Gastrocnemius medialis (tissue), 4 donors: ENCODE measurements at regions not wholly inside any gene's neighbourhood (a gene's known extent, or its start where the extent isn't known, plus 50 kb on each side); places are given as distances from the start of the nearest gene placed in this dataset.

Experiments used
- ATAC-seq, 2 donors: fragments of 150-250 bp; one replicate each; pipeline ENCODE4 v1.9.1; 2016
- DNase-seq, 2 donors: peaks; one replicate each; pipeline ENCODE4 v3.0.0-alpha.2; 2019
- H3K27ac ChIP-seq, 4 donors: fragments of 200-600 bp; sonication (generic); 1 replicate in 1 of 4; 2 replicates in 3 of 4; pipeline ENCODE4 v1.5.1; 2016 to 2018; ENCODE audit warnings: mild to moderate bottlenecking in 2 of 4, moderate library complexity in 1 of 4
- H3K27me3 ChIP-seq, 3 donors: fragments of 200-600 bp; sonication (generic) in 2 of 3; 1 replicate in 1 of 3; 2 replicates in 2 of 3; pipeline versions ENCODE4 v1.5.1 to v1.6.0; 2016 to 2019; ENCODE audit warnings: mild to moderate bottlenecking in 1 of 3, moderate library complexity in 1 of 3
- H3K36me3 ChIP-seq, 2 donors: fragments of 200-600 bp; sonication (generic) in 1 of 2; one replicate each; pipeline ENCODE4 v1.5.1; 2017 to 2018
- H3K4me1 ChIP-seq, 2 donors: fragments of 200-600 bp; sonication (generic) in 1 of 2; one replicate each; pipeline ENCODE4 v1.5.1; 2016 to 2017; ENCODE audit warnings: mild to moderate bottlenecking in 2 of 2
- H3K4me3 ChIP-seq, 4 donors: fragments of 200-600 bp; sonication (generic) in 3 of 4; 1 replicate in 1 of 4; 2 replicates in 3 of 4; pipeline ENCODE4 v1.5.1; 2016 to 2019; ENCODE audit warnings: mild to moderate bottlenecking in 2 of 4
- H3K9me3 ChIP-seq, 3 donors: fragments of 200-600 bp; sonication (generic) in 2 of 3; 1 replicate in 1 of 3; 2 replicates in 2 of 3; pipeline ENCODE4 v1.5.1; 2016 to 2019
- CTCF ChIP-seq, 5 experiments: fragments of 450-650 bp in 3 of 5; fragments of 200-600 bp in 2 of 5; sonication (generic) in 2 of 5; IDR thresholded peaks in 4 of 5; conservative IDR thresholded peaks in 1 of 5; 1 replicate in 4 of 5; 2 replicates in 1 of 5; pipeline ENCODE4 v1.5.1; 2016 to 2019; ENCODE audit warnings: antibody characterized with exemption in 5 of 5, mild to moderate bottlenecking in 3 of 5, moderate library complexity in 3 of 5
- POLR2A ChIP-seq, 2 donors: fragments of 450-650 bp; IDR thresholded peaks; one replicate each; pipeline ENCODE4 v1.6.1; 2017; ENCODE audit warnings: antibody characterized with exemption in 2 of 2, mild to moderate bottlenecking in 2 of 2, moderate library complexity in 2 of 2
- in situ Hi-C, 4 donors: fragments of 200-750 bp; cut with MboI; loops; one replicate each; pipeline versions ENCODE4 v1.15.0 to v1.8.0; 2017; ENCODE audit warnings: low sequenced_read_pairs in 4 of 4
- intact Hi-C: fragments of 100-400 bp; cut with DNase I; formaldehyde crosslinking; loops from one replicate; pipeline ENCODE4 v1.15.1; 2023; ENCODE audit warnings: low total_unique reads

GRCh38 chr13:24107955-24108614 lies 52.4 kb upstream of the SPATA13 start:
- DNase-seq (no peak), ATAC-seq (no peak)
- H3K4me1 ChIP-seq: no peaks in the 10 kb centered on the region
- H3K9me3 ChIP-seq: no peaks in the 10 kb centered on the region
- in situ Hi-C loops (no loop called here), intact Hi-C loops (no loop called here)
- no peaks in the 10 kb centered on the region for H3K36me3 ChIP-seq
- no peak overlapping the region for H3K27ac ChIP-seq
- H3K4me3 ChIP-seq: no peak overlapping the region
- TF ChIP-seq POLR2A (IDR thresholded peaks at IDR 0.05) (no peak), CTCF (IDR thresholded peaks at IDR 0.05 in 4 of 5, conservative IDR thresholded peaks at IDR 0.05 in 1 of 5) (no peak)
- H3K27me3 ChIP-seq: no peaks in the 10 kb centered on the region

- DNase-seq: no peak
- intact Hi-C loops (no loop called here), in situ Hi-C loops (no loop called here)
- Histone ChIP-seq H3K27me3 (no peaks in the 10 kb centered on the region), H3K4me3 (no peak overlapping the region), H3K4me1 (no peaks in the 10 kb centered on the region), H3K9me3 (no peaks in the 10 kb centered on the region), H3K27ac (no peak overlapping the region), H3K36me3 (no peaks in the 10 kb centered on the region)
- no peak for TF ChIP-seq CTCF (IDR thresholded peaks at IDR 0.05 in 4 of 5, conservative IDR thresholded peaks at IDR 0.05 in 1 of 5)
- no peak for TF ChIP-seq POLR2A (IDR thresholded peaks at IDR 0.05)
- no peak for ATAC-seq
These were observed 51.9 kb upstream of the SPATA13 start for GRCh38 chr13:24108615-24108965.

GRCh38 chr13:24110011-24110410 lies 50.5 kb upstream of the SPATA13 start:
- DNase-seq: no peak
- Histone ChIP-seq H3K27me3 (no peaks in the 10 kb centered on the region), H3K4me3 (no peak overlapping the region), H3K36me3 (no peaks in the 10 kb centered on the region), H3K4me1 (no peaks in the 10 kb centered on the region), H3K9me3 (no peaks in the 10 kb centered on the region), H3K27ac (no peak overlapping the region)
- TF ChIP-seq POLR2A (IDR thresholded peaks at IDR 0.05): no peak
- no peak for TF ChIP-seq CTCF (IDR thresholded peaks at IDR 0.05 in 4 of 5, conservative IDR thresholded peaks at IDR 0.05 in 1 of 5)
- intact Hi-C loops: no loop called here
- ATAC-seq: no peak
- in situ Hi-C loops: no loop called here
